H1 (cell line): ENCODE measurements at regions not wholly inside any gene's neighbourhood (a gene's known extent, or its start where the extent isn't known, plus 50 kb on each side); places are given as distances from the start of the nearest gene placed in this dataset.

ENCODE experiments used
- CTCF ChIA-PET: fragments of 300-600 bp; sonication (Branson Sonifier 250); formaldehyde crosslinking; loops from one replicate; lab custom pipeline; 2021; ENCODE audit not compliant: partially characterized antibody; lab: Charles Lee
- POLR2A ChIA-PET: fragments of 300-600 bp; sonication (Branson Sonifier 250); formaldehyde crosslinking; loops from one replicate; lab custom pipeline; 2021; ENCODE audit warnings: inconsistent platforms; ENCODE audit not compliant: partially characterized antibody; lab: Charles Lee
- DNase-seq, 2 experiments: peaks; one replicate each; pipeline versions ENCODE4 v3.0.0 to v3.0.0-alpha.2; 2010 to 2022; ENCODE audit warnings: low spot score in 2 of 2, low read depth in 1 of 2, mixed read lengths in 1 of 2
- FAIRE-seq: peaks from 2 replicates; lab custom pipeline; 2011; peaks lifted over from hg19 to GRCh38; lab: Jason Lieb, UNC
- H2AFZ ChIP-seq: 2 replicates; pipeline ENCODE4 v1.8.1; 2012; ENCODE audit warnings: low read length, inconsistent platforms
- H2AK5ac ChIP-seq: 2 replicates; pipeline ENCODE4 v1.6.1; 2013; ENCODE audit warnings: low read depth, low read length
- H2BK120ac ChIP-seq: replicated peaks from 2 replicates; pipeline ENCODE3; 2013; ENCODE audit warnings: low read depth, low read length, inconsistent platforms
- H2BK12ac ChIP-seq: 2 replicates; pipeline ENCODE4 v1.6.1; 2013; ENCODE audit warnings: low read depth, low read length
- H2BK15ac ChIP-seq: 2 replicates; pipeline ENCODE4 v1.6.1; 2013; ENCODE audit warnings: low read length
- H2BK20ac ChIP-seq: 2 replicates; pipeline ENCODE4 v1.6.1; 2013; ENCODE audit warnings: low read length
- H2BK5ac ChIP-seq: 2 replicates; pipeline ENCODE4 v1.6.1; 2013; ENCODE audit warnings: low read depth, low read length
- H3K14ac ChIP-seq: 2 replicates; pipeline ENCODE4 v1.6.1; 2013; ENCODE audit warnings: inconsistent platforms; ENCODE audit not compliant: insufficient read length
- H3K18ac ChIP-seq: 2 replicates; pipeline ENCODE4 v1.6.1; 2013; ENCODE audit warnings: low read length; ENCODE audit errors: extremely low read depth
- H3K23ac ChIP-seq: 2 replicates; pipeline ENCODE4 v1.6.1; 2013; ENCODE audit warnings: inconsistent platforms; ENCODE audit not compliant: insufficient read length
- H3K23me2 ChIP-seq: 2 replicates; pipeline ENCODE4 v1.6.1; 2013; ENCODE audit warnings: low read depth, low read length
- H3K27ac ChIP-seq: 2 replicates; pipeline ENCODE4 v1.6.1; 2011; ENCODE audit warnings: low read depth, low read length, inconsistent platforms
- H3K27me3 ChIP-seq, 4 experiments: replicated peaks in 1 of 4; 1 replicate in 1 of 4; 2 replicates in 3 of 4; pipeline versions ENCODE4 v1.6.1 to v1.8.1; 2011 to 2013; ENCODE audit warnings: low read length in 3 of 4, mild to moderate bottlenecking in 3 of 4, inconsistent platforms in 2 of 4, mixed read lengths in 2 of 4, moderate library complexity in 1 of 4; ENCODE audit not compliant: control insufficient read depth in 3 of 4, insufficient read depth in 3 of 4; ENCODE audit errors: extremely low read depth in 1 of 4
- H3K36me3 ChIP-seq, 4 experiments: 2 replicates each; pipeline versions ENCODE4 v1.6.1 to v1.8.1; 2011 to 2013; ENCODE audit warnings: mild to moderate bottlenecking in 4 of 4, low read length in 3 of 4, moderate library complexity in 2 of 4, control low read depth in 1 of 4, inconsistent platforms in 1 of 4; ENCODE audit not compliant: insufficient read depth in 4 of 4, control insufficient read depth in 2 of 4
- H3K4ac ChIP-seq: replicated peaks from 2 replicates; pipeline ENCODE3; 2013; ENCODE audit warnings: low read length, low read depth, mixed read lengths, inconsistent platforms; ENCODE audit not compliant: insufficient read length
- H3K4me1 ChIP-seq, 4 experiments: replicated peaks in 1 of 4; 1 replicate in 1 of 4; 2 replicates in 3 of 4; pipeline versions ENCODE4 v1.6.1 to v1.8.1; 2011 to 2013; ENCODE audit warnings: low read length in 3 of 4, inconsistent platforms in 2 of 4, mixed read lengths in 1 of 4; ENCODE audit not compliant: insufficient read depth in 4 of 4, control insufficient read depth in 3 of 4
- H3K4me2 ChIP-seq, 2 experiments: 2 replicates each; pipeline versions ENCODE4 v1.6.1 to v1.8.1; 2011 to 2013; ENCODE audit warnings: low read depth in 2 of 2, low read length in 2 of 2, control low read depth in 1 of 2, inconsistent platforms in 1 of 2, mild to moderate bottlenecking in 1 of 2; ENCODE audit not compliant: insufficient read depth in 1 of 2
- H3K4me3 ChIP-seq, 4 experiments: fragments of 200-600, 300-600 bp in 1 of 4; sonication (generic), shearing (Covaris generic), sonication (Bioruptor Twin) in 1 of 4; 2 replicates each; pipeline versions ENCODE4 v1.5.1 to v1.8.1; 2011 to 2016; ENCODE audit warnings: low read length in 4 of 4, low read depth in 3 of 4, control low read depth in 2 of 4, inconsistent platforms in 2 of 4, mild to moderate bottlenecking in 2 of 4, mixed read lengths in 1 of 4, moderate library complexity in 1 of 4; ENCODE audit not compliant: insufficient read depth in 2 of 4; ENCODE audit errors: extremely low read depth in 1 of 4
- H3K56ac ChIP-seq: replicated peaks from 2 replicates; pipeline ENCODE3; 2013; ENCODE audit warnings: low read depth, mild to moderate bottlenecking, mixed read lengths, low read length, inconsistent platforms; ENCODE audit not compliant: insufficient read length
- H3K79me1 ChIP-seq: 2 replicates; pipeline ENCODE4 v1.6.1; 2013; ENCODE audit warnings: low read depth, low read length, control low read depth
- H3K79me2 ChIP-seq, 2 experiments: 2 replicates each; pipeline versions ENCODE4 v1.6.1 to v1.8.1; 2012 to 2013; ENCODE audit warnings: low read length in 2 of 2, mild to moderate bottlenecking in 2 of 2, inconsistent platforms in 1 of 2; ENCODE audit not compliant: insufficient read depth in 2 of 2, control insufficient read depth in 1 of 2
- H3K9ac ChIP-seq, 4 experiments: replicated peaks in 1 of 4; 1 replicate in 1 of 4; 2 replicates in 3 of 4; pipeline versions ENCODE4 v1.6.1 to v1.8.1; 2011 to 2013; ENCODE audit warnings: low read depth in 3 of 4, low read length in 3 of 4, control low read depth in 2 of 4, mild to moderate bottlenecking in 2 of 4, moderate library complexity in 2 of 4, inconsistent platforms in 1 of 4; ENCODE audit errors: extremely low read depth in 1 of 4
- H3K9me3 ChIP-seq, 2 experiments: 2 replicates each; pipeline versions ENCODE4 v1.6.1 to v1.8.1; 2012 to 2013; ENCODE audit warnings: mild to moderate bottlenecking in 2 of 2, moderate library complexity in 2 of 2, control low read depth in 1 of 2, inconsistent platforms in 1 of 2, low read depth in 1 of 2, low read length in 1 of 2, mixed read lengths in 1 of 2; ENCODE audit not compliant: insufficient read depth in 2 of 2
- H4K20me1 ChIP-seq, 2 experiments: replicated peaks in 1 of 2; 2 replicates each; pipeline versions ENCODE3 to v1.8.1; 2011 to 2013; ENCODE audit warnings: inconsistent platforms in 2 of 2, low read length in 2 of 2, mild to moderate bottlenecking in 1 of 2; ENCODE audit not compliant: insufficient read depth in 2 of 2, control insufficient read depth in 1 of 2
- H4K5ac ChIP-seq: 2 replicates; pipeline ENCODE4 v1.6.1; 2013; ENCODE audit warnings: low read length, low read depth, mixed read lengths, inconsistent platforms; ENCODE audit not compliant: insufficient read length
- H4K8ac ChIP-seq: 2 replicates; pipeline ENCODE4 v1.8.0; 2013; ENCODE audit warnings: mild to moderate bottlenecking, moderate library complexity, low read length, inconsistent platforms; ENCODE audit not compliant: insufficient read depth; ENCODE audit errors: extremely low read depth
- H4K91ac ChIP-seq: replicated peaks from 2 replicates; pipeline ENCODE3; 2013; ENCODE audit warnings: low read length, mixed read lengths, inconsistent platforms; ENCODE audit not compliant: insufficient read length
- SP1 ChIP-seq: IDR thresholded peaks from 2 replicates; pipeline ENCODE4 v1.6.1; 2011; ENCODE audit warnings: low read depth, low read length
- SP4 ChIP-seq: IDR thresholded peaks from 2 replicates; pipeline ENCODE4 v1.6.1; 2012; ENCODE audit warnings: low read length, inconsistent platforms
- TAF7 ChIP-seq: optimal IDR thresholded peaks from 2 replicates; pipeline ENCODE3; 2011; ENCODE audit warnings: low read depth, mild to moderate bottlenecking, inconsistent platforms, low read length, moderate library complexity, borderline replicate concordance

- H3K56ac ChIP-seq, result no peak overlapping the region
- H3K9me3 ChIP-seq, result peaks cover 0 to 12% of the 10 kb centered on the region in 2 experiments; a peak in 1 of 4 replicates
- H3K23ac ChIP-seq, result no peak overlapping the region
- H4K5ac ChIP-seq, result no peak overlapping the region
- H3K14ac ChIP-seq, result no peak overlapping the region
- TF ChIP-seq TAF7 (no peak), SP4 (no peak), SP1 (no peak)
- H2BK120ac ChIP-seq, result no peak overlapping the region
- H3K4me2 ChIP-seq, result no peak overlapping the region
- no peak overlapping the region for H2AK5ac ChIP-seq
- no peak overlapping the region for H2BK12ac ChIP-seq
- H4K8ac ChIP-seq, result no peak overlapping the region
- H3K27me3 ChIP-seq, result no peaks in the 10 kb centered on the region
- no peak overlapping the region for H3K4ac ChIP-seq
- no peak overlapping the region for H3K9ac ChIP-seq
- H3K27ac ChIP-seq, result no peak overlapping the region
- no peak overlapping the region for H3K18ac ChIP-seq
- no peaks in the 10 kb centered on the region for H3K79me2 ChIP-seq
- H4K91ac ChIP-seq, result no peak overlapping the region
- no peaks in the 10 kb centered on the region for H3K79me1 ChIP-seq
- ChIA-PET POLR2A (interaction anchor here (1.7 kb wide), 1 partner anchor 11 kb away, joined by 4 read pairs; no protein-coding TSS in a partner anchor), CTCF (interaction anchor here (0.8 to 2.3 kb wide), 2 partner anchors 8 to 145 kb away, joined by 3 to 8 read pairs; no protein-coding TSS in a partner anchor)
- H2AFZ ChIP-seq, result no peak overlapping the region
- no peak for FAIRE-seq
- no peaks in the 10 kb centered on the region; the same call in 1 of the 2 replicates for H3K23me2 ChIP-seq
- H4K20me1 ChIP-seq, result no peaks in the 10 kb centered on the region
- no peak overlapping the region for H2BK15ac ChIP-seq
- peaks cover 0 to 5% (median 1%) of the 10 kb centered on the region in 4 experiments; a peak in 2 of 7 replicates for H3K4me1 ChIP-seq
- H2BK5ac ChIP-seq, result no peak overlapping the region
- no peaks in the 10 kb centered on the region for H3K36me3 ChIP-seq
- no peak for DNase-seq
- H2BK20ac ChIP-seq, result no peak overlapping the region
- H3K4me3 ChIP-seq, result no peak overlapping the region
Observed at GRCh38 chr9:97751531-97751930, 54.4 kb upstream of the XPA start.
